Sigmoid colon (tissue), 6 donors: ENCODE measurements at regions not wholly inside any gene's neighbourhood (a gene's known extent, or its start where the extent isn't known, plus 50 kb on each side); places are given as distances from the start of the nearest gene placed in this dataset.

Experiments
- DNase-seq: peaks from one replicate; pipeline ENCODE4 v3.0.0-alpha.2; 2019
- H3K27ac ChIP-seq, 4 donors: fragments of 200-600 bp; sonication (generic); one replicate each; pipeline ENCODE4 v1.5.1; 2016 to 2019; ENCODE audit warnings: mild to moderate bottlenecking in 1 of 4
- H3K27me3 ChIP-seq, 3 donors: fragments of 200-600 bp; sonication (generic); one replicate each; pipeline ENCODE4 v1.5.1; 2019; ENCODE audit warnings: mild to moderate bottlenecking in 1 of 3
- H3K36me3 ChIP-seq, 4 donors: fragments of 200-600 bp; sonication (generic); one replicate each; pipeline ENCODE4 v1.5.1; 2016 to 2019
- H3K4me1 ChIP-seq, 4 donors: fragments of 200-600 bp; sonication (generic); one replicate each; pipeline ENCODE4 v1.5.1; 2017 to 2019
- H3K4me3 ChIP-seq, 4 donors: fragments of 200-600 bp; sonication (generic); one replicate each; pipeline ENCODE4 v1.5.1; 2017 to 2019; ENCODE audit warnings: mild to moderate bottlenecking in 2 of 4, moderate library complexity in 1 of 4
- H3K9me3 ChIP-seq, 4 donors: fragments of 200-600 bp in 3 of 4; sonication (generic) in 3 of 4; one replicate each; pipeline versions ENCODE4 v1.5.1 to v1.6.1; 2013 to 2019
- CTCF ChIP-seq, 4 experiments: fragments of 450-650 bp in 3 of 4; fragments of 200-600 bp in 1 of 4; IDR thresholded peaks; one replicate each; pipeline ENCODE4 v1.5.1; 2016 to 2019; ENCODE audit warnings: antibody characterized with exemption in 4 of 4, mild to moderate bottlenecking in 3 of 4, moderate library complexity in 2 of 4
- EP300 ChIP-seq, 4 donors: sonication (generic); formaldehyde crosslinking; IDR thresholded peaks; one replicate each; pipeline ENCODE4 v1.6.1; 2017; ENCODE audit warnings: antibody characterized with exemption in 4 of 4
- POLR2A ChIP-seq, 2 donors: fragments of 450-650 bp; IDR thresholded peaks; one replicate each; pipeline ENCODE4 v1.6.1; 2016; ENCODE audit warnings: antibody characterized with exemption in 2 of 2, mild to moderate bottlenecking in 2 of 2, moderate library complexity in 2 of 2
- POLR2AphosphoS5 ChIP-seq, 4 donors: sonication (generic); formaldehyde crosslinking; IDR thresholded peaks; one replicate each; pipeline ENCODE4 v1.6.1; 2017; ENCODE audit warnings: antibody characterized with exemption in 4 of 4
- WGBS, 2 donors: extraction: QIAGEN DNeasy Blood & Tissue Kit; methylation state at CpG; one replicate each; pipeline ENCODE4 v1.1.7; 2013; 5-methylcytosine and 5-hydroxymethylcytosine counted together
- intact Hi-C: fragments of 100-400 bp; cut with DNase I; formaldehyde crosslinking; loops from one replicate; pipeline ENCODE4 v1.15.1; 2023
- donor health status: healthy with polysubstance abuse.
- donor health status: healthy.

GRCh38 chr22:27564806-27565205, 236.8 kb downstream of the MN1 start:
- WGBS, 2 donors = 65 to 86% methylated on average over 2 of the region's 2 CpGs
- peaks cover 0 to 3% (median 0%) of the 10 kb centered on the region in 3 donors for H3K27me3 ChIP-seq
- intact Hi-C loops = no loop called here

GRCh38 chr22:27566602-27567001, 235.0 kb downstream of the MN1 start:
- H3K4me1 ChIP-seq = no peaks in the 10 kb centered on the region
- no peak for DNase-seq
- H3K36me3 ChIP-seq = no peaks in the 10 kb centered on the region
- H3K27me3 ChIP-seq = peaks cover 0 to 14% (median 0%) of the 10 kb centered on the region in 3 donors
- TF ChIP-seq EP300 (IDR thresholded peaks at IDR 0.05) (no peak), POLR2A (IDR thresholded peaks at IDR 0.05) (no peak)
- 89 to 93% methylated on average over 9 of the region's 9 CpGs for WGBS, 2 donors
- H3K4me3 ChIP-seq = no peak overlapping the region
- intact Hi-C loops = no loop called here
- no peak overlapping the region for H3K27ac ChIP-seq
- H3K9me3 ChIP-seq = peaks cover 0 to 5% (median 1%) of the 10 kb centered on the region in 4 donors

More at GRCh38 chr22:27564806-27565205, 236.8 kb downstream of the MN1 start:
- TF ChIP-seq CTCF (IDR thresholded peaks at IDR 0.05) = no peak
- TF ChIP-seq EP300 (IDR thresholded peaks at IDR 0.05) = no peak
- no peak for TF ChIP-seq POLR2AphosphoS5 (IDR thresholded peaks at IDR 0.05)
- TF ChIP-seq POLR2A (IDR thresholded peaks at IDR 0.05) = no peak
- DNase-seq = no peak
- H3K36me3 ChIP-seq = no peaks in the 10 kb centered on the region
- H3K27ac ChIP-seq = no peak overlapping the region
- no peaks in the 10 kb centered on the region for H3K4me1 ChIP-seq
- no peak overlapping the region for H3K4me3 ChIP-seq
- peaks cover 0 to 5% (median 1%) of the 10 kb centered on the region in 4 donors for H3K9me3 ChIP-seq

GRCh38 chr22:27568265-27568664, 233.3 kb downstream of the MN1 start:
- DNase-seq = no peak
- Histone ChIP-seq H3K9me3 (peaks cover 5 to 9% (median 5%) of the 10 kb centered on the region in 4 donors), H3K27ac (no peak overlapping the region), H3K4me3 (no peak overlapping the region), H3K4me1 (peaks cover 0 to 1% (median 0%) of the 10 kb centered on the region in 4 donors), H3K36me3 (no peaks in the 10 kb centered on the region), H3K27me3 (peaks cover 0 to 28% (median 0%) of the 10 kb centered on the region in 3 donors)
- 93 to 94% methylated on average over 4 of the region's 4 CpGs for WGBS, 2 donors
- intact Hi-C loops = no loop called here
- no peak for TF ChIP-seq CTCF (IDR thresholded peaks at IDR 0.05)
- TF ChIP-seq POLR2AphosphoS5 (IDR thresholded peaks at IDR 0.05) = no peak
- no peak for TF ChIP-seq EP300 (IDR thresholded peaks at IDR 0.05)
- no peak for TF ChIP-seq POLR2A (IDR thresholded peaks at IDR 0.05)

- intact Hi-C loops = no loop called here
- H3K4me1 ChIP-seq = peaks cover 0 to 3% (median 0%) of the 10 kb centered on the region in 4 donors
- peaks cover 0 to 35% (median 0%) of the 10 kb centered on the region in 3 donors for H3K27me3 ChIP-seq
- TF ChIP-seq POLR2AphosphoS5 (IDR thresholded peaks at IDR 0.05) = no peak
- no peak for TF ChIP-seq POLR2A (IDR thresholded peaks at IDR 0.05)
- TF ChIP-seq CTCF (IDR thresholded peaks at IDR 0.05) = no peak
- no peak for TF ChIP-seq EP300 (IDR thresholded peaks at IDR 0.05)
- H3K27ac ChIP-seq = no peak overlapping the region
- 64 to 70% methylated on average over 12 of the region's 12 CpGs for WGBS, 2 donors
- no peak overlapping the region for H3K4me3 ChIP-seq
- DNase-seq = no peak
- no peaks in the 10 kb centered on the region for H3K36me3 ChIP-seq
- H3K9me3 ChIP-seq = peaks cover 0 to 7% (median 5%) of the 10 kb centered on the region in 4 donors
Observed at GRCh38 chr22:27571463-27572277, 229.9 kb downstream of the MN1 start.

- intact Hi-C loops = no loop called here
- H3K4me1 ChIP-seq = peaks cover 0 to 3% (median 0%) of the 10 kb centered on the region in 4 donors
- no peak overlapping the region for H3K27ac ChIP-seq
- no peak for DNase-seq
- H3K4me3 ChIP-seq = no peak overlapping the region
- peaks cover 0 to 35% (median 0%) of the 10 kb centered on the region in 3 donors for H3K27me3 ChIP-seq
- WGBS, 2 donors = 88% methylated on average over 2 of the region's 2 CpGs
- no peak for TF ChIP-seq EP300 (IDR thresholded peaks at IDR 0.05)
- TF ChIP-seq CTCF (IDR thresholded peaks at IDR 0.05) = no peak
- TF ChIP-seq POLR2A (IDR thresholded peaks at IDR 0.05) = no peak
- no peak for TF ChIP-seq POLR2AphosphoS5 (IDR thresholded peaks at IDR 0.05)
- no peaks in the 10 kb centered on the region for H3K36me3 ChIP-seq
- H3K9me3 ChIP-seq = peaks cover 0 to 7% (median 5%) of the 10 kb centered on the region in 4 donors
Observed at GRCh38 chr22:27572278-27572666, 229.3 kb downstream of the MN1 start.
